Fibroblast of lung (primary cell): ENCODE measurements at regions not wholly inside any gene's neighbourhood (a gene's known extent, or its start where the extent isn't known, plus 50 kb on each side); places are given as distances from the start of the nearest gene placed in this dataset.

ENCODE experiments used
- EZH2 ChIP-seq: IDR thresholded peaks from 2 replicates; pipeline ENCODE4 v1.5.1; 2012; ENCODE audit warnings: low read length, control low read depth, mild to moderate bottlenecking; ENCODE audit errors: missing control alignments
- TF ChIP-seq, protein P1 (sequence below), 2 donors: IDR thresholded peaks in 1 of 2; conservative IDR thresholded peaks in 1 of 2; 1 replicate in 1 of 2; 2 replicates in 1 of 2; pipeline ENCODE4 v1.5.1; 2011 to 2012; ENCODE audit warnings: low read length in 2 of 2, control low read depth in 1 of 2, inconsistent platforms in 1 of 2, low read depth in 1 of 2, mild to moderate bottlenecking in 1 of 2

DNA sequence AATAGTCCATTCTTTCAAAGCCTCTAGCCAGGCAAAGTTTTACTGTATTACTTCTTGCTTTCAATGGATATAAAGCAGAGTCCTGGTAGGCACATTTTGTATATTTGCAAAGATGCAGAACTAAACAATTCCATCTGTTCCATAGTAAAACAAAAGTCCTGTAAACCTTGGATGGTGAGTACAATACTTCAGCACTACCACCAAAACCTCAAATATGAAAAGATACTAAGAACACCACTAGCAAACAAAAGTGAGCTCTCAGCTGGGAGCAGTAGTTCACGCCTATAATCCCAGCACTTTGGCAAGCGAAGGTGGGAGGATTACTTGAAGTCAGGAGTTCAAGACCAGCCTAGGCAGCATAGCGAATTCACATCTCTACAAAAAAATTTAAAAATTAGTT lies 195.0 kb downstream of the MSX2 start:
- TF ChIP-seq, protein P1, sequence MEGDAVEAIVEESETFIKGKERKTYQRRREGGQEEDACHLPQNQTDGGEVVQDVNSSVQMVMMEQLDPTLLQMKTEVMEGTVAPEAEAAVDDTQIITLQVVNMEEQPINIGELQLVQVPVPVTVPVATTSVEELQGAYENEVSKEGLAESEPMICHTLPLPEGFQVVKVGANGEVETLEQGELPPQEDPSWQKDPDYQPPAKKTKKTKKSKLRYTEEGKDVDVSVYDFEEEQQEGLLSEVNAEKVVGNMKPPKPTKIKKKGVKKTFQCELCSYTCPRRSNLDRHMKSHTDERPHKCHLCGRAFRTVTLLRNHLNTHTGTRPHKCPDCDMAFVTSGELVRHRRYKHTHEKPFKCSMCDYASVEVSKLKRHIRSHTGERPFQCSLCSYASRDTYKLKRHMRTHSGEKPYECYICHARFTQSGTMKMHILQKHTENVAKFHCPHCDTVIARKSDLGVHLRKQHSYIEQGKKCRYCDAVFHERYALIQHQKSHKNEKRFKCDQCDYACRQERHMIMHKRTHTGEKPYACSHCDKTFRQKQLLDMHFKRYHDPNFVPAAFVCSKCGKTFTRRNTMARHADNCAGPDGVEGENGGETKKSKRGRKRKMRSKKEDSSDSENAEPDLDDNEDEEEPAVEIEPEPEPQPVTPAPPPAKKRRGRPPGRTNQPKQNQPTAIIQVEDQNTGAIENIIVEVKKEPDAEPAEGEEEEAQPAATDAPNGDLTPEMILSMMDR (conservative IDR thresholded peaks at IDR 0.05 in 1 of 2, IDR thresholded peaks at IDR 0.05 in 1 of 2; ENCODE audit: low read depth in 1 of 2, low read length in 2 of 2) = no peak
- TF ChIP-seq EZH2 = no peak
